ENCODE measurements at regions not wholly inside any gene's neighbourhood (a gene's known extent, or its start where the extent isn't known, plus 50 kb on each side); places are given as distances from the start of the nearest gene placed in this dataset.

DNA sequence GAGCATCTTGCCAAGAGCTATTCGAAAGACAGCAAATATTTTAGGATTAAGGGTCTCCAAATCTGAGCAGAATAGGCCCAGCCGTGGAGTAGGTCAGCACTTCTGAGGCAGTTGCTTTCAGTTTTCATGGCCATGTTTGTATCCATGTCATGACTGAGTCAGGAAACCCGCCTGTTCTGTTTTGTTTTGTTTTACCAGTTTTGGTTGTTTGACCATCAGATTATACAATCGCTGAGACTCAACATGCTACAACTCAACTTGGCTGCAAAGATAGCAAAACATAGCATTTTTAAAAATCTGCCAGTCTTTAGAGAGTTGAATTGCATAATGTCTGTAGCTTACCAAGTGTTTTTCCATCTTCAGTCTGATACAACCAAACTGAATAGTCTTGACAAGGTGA, 185.1 kb upstream of the ZNF462 start:
- TF ChIP-seq CTCF (IDR thresholded peaks at IDR 0.05) (no peak), POLR2A (IDR thresholded peaks at IDR 0.05) (no peak)

Measured in lower leg skin (tissue), 3 donors.